Type B pancreatic cell (in vitro differentiated cells): ENCODE measurements at regions not wholly inside any gene's neighbourhood (a gene's known extent, or its start where the extent isn't known, plus 50 kb on each side); places are given as distances from the start of the nearest gene placed in this dataset.

Experiments used
- DNase-seq: peaks from one replicate; pipeline ENCODE4 v3.0.0; 2021; ENCODE audit warnings: mixed read lengths; ENCODE audit not compliant: unreplicated experiment; ENCODE audit errors: extremely low spot score
- H3K27ac Mint-ChIP-seq: 2 replicates; pipeline ENCODE4 v1.8.0; 2021; ENCODE audit warnings: mild to moderate bottlenecking, mixed read lengths
- H3K27me3 Mint-ChIP-seq: 2 replicates; pipeline ENCODE4 v1.8.0; 2021; ENCODE audit warnings: mixed read lengths
- H3K36me3 Mint-ChIP-seq: 2 replicates; pipeline ENCODE4 v1.8.0; 2021; ENCODE audit warnings: mixed read lengths
- H3K4me1 Mint-ChIP-seq: one replicate; pipeline ENCODE4 v1.8.0; 2021; ENCODE audit warnings: mixed read lengths; ENCODE audit not compliant: unreplicated experiment
- H3K4me3 Mint-ChIP-seq: 2 replicates; pipeline ENCODE4 v1.8.0; 2021; ENCODE audit warnings: mild to moderate bottlenecking, mixed read lengths
- H3K9me3 Mint-ChIP-seq: 2 replicates; pipeline ENCODE4 v1.8.0; 2021; ENCODE audit warnings: mixed read lengths
- TF ChIP-seq, protein P1 (sequence below): fragments of 200-600 bp; sonication (generic); conservative IDR thresholded peaks from 2 replicates; pipeline ENCODE4 v1.5.0; 2021; ENCODE audit warnings: antibody characterized with exemption, mild to moderate bottlenecking

DNA sequence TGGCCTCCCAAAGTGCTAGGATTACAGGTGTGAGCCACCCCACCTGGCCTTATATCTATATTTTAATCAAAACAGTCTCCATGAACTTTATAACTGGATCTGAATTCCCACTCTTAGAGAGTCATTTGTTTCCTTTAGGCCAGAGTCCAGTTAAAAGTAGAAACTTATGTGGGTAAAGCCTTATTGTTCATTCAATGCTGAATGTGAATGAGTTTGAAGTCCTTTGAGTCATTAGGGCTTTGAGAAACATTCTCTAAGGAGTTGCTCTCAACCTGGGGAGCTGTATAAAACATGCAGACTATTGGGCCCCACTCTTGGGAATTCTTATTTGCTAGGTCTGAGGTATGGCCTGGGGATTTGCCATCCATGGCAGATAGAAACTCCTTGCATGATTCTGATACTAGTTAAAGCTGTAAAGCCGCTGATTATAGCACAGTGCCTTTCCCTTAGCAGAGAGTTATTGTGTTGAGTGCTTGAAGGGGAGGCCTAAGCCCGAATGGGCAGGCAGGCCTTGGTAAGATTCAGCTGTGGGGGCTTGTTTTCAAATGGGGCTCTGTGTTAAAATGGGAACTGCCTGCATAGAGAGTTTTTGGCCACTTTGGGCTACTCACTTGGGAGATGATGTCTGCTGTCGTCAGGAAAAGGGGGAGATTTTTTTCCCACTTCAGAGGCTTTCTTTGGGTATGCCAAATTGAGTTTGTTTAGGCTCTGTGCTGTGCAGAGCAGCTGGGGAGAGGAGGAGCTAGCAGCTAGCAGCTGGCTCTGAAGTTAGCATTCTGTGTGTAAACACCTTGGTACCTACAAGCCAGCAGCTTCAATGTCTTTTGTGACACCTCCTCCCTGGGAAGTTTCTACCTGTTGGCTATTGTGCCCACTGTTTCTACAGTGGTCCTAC is 117.5 kb downstream of the DACT1 start:
- H3K27me3 Mint-ChIP-seq, result no peaks in the 10 kb centered on the region
- no peaks in the 10 kb centered on the region for H3K36me3 Mint-ChIP-seq
- no peak overlapping the region for H3K4me3 Mint-ChIP-seq
- no peak overlapping the region for H3K27ac Mint-ChIP-seq
- H3K9me3 Mint-ChIP-seq, result no peaks in the 10 kb centered on the region
- no peak for DNase-seq
- TF ChIP-seq, protein P1, sequence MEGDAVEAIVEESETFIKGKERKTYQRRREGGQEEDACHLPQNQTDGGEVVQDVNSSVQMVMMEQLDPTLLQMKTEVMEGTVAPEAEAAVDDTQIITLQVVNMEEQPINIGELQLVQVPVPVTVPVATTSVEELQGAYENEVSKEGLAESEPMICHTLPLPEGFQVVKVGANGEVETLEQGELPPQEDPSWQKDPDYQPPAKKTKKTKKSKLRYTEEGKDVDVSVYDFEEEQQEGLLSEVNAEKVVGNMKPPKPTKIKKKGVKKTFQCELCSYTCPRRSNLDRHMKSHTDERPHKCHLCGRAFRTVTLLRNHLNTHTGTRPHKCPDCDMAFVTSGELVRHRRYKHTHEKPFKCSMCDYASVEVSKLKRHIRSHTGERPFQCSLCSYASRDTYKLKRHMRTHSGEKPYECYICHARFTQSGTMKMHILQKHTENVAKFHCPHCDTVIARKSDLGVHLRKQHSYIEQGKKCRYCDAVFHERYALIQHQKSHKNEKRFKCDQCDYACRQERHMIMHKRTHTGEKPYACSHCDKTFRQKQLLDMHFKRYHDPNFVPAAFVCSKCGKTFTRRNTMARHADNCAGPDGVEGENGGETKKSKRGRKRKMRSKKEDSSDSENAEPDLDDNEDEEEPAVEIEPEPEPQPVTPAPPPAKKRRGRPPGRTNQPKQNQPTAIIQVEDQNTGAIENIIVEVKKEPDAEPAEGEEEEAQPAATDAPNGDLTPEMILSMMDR, result no peak
- H3K4me1 Mint-ChIP-seq, result peaks cover 37% of the 10 kb centered on the region

DNA sequence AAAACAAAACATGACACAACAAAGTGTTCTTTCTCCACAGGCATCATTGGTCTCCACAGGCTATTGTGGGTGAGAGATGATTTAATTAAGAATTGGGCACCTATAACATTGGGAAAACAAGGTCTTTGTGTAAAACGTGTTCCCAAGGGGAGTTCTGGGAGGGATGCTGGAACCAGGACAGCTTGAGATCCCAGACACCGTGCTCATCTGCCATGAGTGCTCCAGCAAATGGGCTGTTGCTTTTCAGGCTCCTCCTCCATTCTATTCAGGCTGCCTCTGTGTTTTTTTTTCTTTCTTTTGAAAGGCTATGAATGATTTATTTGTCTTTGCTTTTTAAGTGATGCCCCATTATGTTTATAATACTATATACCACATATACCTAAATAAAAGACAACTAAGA is 122.4 kb downstream of the DACT1 start:
- Mint-ChIP-seq H3K27me3 (no peaks in the 10 kb centered on the region), H3K27ac (no peak overlapping the region), H3K36me3 (no peaks in the 10 kb centered on the region), H3K9me3 (no peaks in the 10 kb centered on the region), H3K4me1 (peaks cover 53% of the 10 kb centered on the region), H3K4me3 (no peak overlapping the region)
- DNase-seq, result no peak
- TF ChIP-seq, protein P1, result no peak

DNA sequence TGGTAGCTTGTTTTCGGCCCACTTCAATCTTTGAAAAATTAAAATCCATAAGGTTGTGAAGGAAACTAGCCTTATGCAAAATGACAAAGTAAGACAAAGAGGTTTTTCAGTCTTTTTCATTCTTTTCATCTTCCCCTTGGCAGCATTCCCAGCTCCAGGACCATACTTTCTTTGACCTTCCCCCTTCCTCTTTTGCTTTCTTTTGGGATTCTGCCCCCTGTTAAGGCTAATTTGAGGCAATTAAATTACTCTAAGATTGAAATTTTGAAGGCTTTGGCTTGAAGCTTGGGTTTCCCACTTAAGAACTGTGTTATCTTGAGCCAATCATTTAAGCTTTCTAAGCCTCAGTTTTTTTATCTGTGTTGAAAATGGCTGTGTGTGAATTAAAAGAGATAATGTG is 124.9 kb downstream of the DACT1 start:
- no peak for DNase-seq
- H3K9me3 Mint-ChIP-seq, result no peaks in the 10 kb centered on the region
- H3K36me3 Mint-ChIP-seq, result no peaks in the 10 kb centered on the region
- H3K4me1 Mint-ChIP-seq, result peaks cover 53% of the 10 kb centered on the region
- H3K27me3 Mint-ChIP-seq, result peaks cover 2% of the 10 kb centered on the region
- H3K27ac Mint-ChIP-seq, result no peak overlapping the region
- TF ChIP-seq, protein P1, result no peak
- no peak overlapping the region for H3K4me3 Mint-ChIP-seq

DNA sequence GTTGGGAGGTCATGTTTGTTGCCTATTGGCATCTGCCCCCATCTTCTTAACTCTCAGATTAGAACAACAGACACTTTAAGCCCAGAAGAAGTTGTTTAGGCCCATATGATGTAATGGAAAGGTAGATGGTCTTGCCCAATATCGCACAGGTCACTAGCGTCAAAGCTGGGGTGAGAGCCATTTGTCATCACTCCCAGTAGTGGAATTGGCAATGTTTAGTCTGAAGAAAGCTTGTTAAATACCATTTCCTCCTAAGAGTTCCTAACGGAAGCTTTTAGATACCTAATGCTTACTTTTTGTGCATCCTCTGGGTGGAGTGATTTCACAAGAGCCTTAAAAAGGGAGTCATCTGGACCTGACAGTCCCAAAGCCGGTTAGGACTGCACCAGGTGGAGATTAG is 125.4 kb downstream of the DACT1 start:
- H3K27me3 Mint-ChIP-seq, result peaks cover 2% of the 10 kb centered on the region
- no peak overlapping the region for H3K4me3 Mint-ChIP-seq
- no peaks in the 10 kb centered on the region for H3K9me3 Mint-ChIP-seq
- no peaks in the 10 kb centered on the region for H3K36me3 Mint-ChIP-seq
- H3K27ac Mint-ChIP-seq, result no peak overlapping the region
- H3K4me1 Mint-ChIP-seq, result peaks cover 47% of the 10 kb centered on the region
- no peak for DNase-seq
- TF ChIP-seq, protein P1, result no peak

DNA sequence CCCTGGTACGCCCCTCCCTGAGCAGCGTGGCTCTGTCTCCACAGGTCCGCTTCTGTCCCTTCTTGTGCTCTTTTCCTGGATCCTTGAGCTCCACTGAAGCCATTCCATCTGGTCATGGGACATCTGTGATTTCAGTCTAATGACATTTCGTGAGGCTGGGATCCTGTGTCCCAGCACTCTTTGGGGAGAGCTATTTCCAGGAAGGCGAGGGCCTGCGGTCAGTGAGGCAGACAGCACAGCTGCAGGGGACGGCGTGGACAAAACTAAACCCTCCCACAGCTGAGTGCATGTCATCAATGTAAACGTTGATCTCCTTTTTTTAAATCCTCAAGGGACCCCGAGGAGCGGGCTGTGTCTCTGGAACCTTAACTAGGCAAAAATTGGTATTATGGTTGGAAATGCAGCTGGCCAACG is 127.7 kb downstream of the DACT1 start:
- Mint-ChIP-seq H3K27me3 (peaks cover 2% of the 10 kb centered on the region), H3K4me3 (peak overlapping the region; percentile 30), H3K27ac (peak overlapping the region; percentile 62), H3K4me1 (peaks cover 53% of the 10 kb centered on the region), H3K36me3 (no peaks in the 10 kb centered on the region), H3K9me3 (no peaks in the 10 kb centered on the region)
- TF ChIP-seq, protein P1, result no peak
- no peak for DNase-seq
